ENCODE measurements at regions not wholly inside any gene's neighbourhood (a gene's known extent, or its start where the extent isn't known, plus 50 kb on each side); places are given as distances from the start of the nearest gene placed in this dataset.

DNA sequence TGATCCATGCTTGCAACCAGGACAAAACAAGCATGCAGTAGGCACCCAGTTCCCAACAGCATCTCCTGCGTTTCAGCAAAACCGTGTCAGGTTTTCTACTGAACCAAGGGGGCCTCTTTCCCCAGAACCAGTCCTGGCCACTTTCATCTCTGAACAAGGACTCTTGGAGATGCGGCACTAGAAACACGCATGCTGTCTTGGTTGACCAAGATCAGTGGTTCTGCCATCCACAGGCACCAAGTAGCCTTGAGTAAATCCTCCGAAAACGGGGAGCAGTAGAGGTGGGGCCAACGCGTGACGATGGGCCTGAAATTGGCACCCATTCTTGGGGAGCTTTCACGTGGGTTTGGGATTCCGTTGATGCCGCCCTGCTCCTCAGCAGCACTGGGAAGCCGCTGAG lies 62.5 kb upstream of the AJAP1 start:
- in situ Hi-C loops (cut with HindIII; ENCODE audit: low pct_unique_long_range_greater_than_20kb, low sequenced_read_pairs) (no loop called here), intact Hi-C loops (cut with micrococcal nuclease; ENCODE audit: unreplicated experiment) (no loop called here)
- Histone ChIP-seq H3K27ac (ENCODE audit: low read length) (no peak overlapping the region), H3K4me3 (ENCODE audit: low read depth in 2 of 2, low read length in 2 of 2) (no peak overlapping the region), H3K27me3 (ENCODE audit: control insufficient read depth, insufficient read depth, low read length) (peaks cover 7% of the 10 kb centered on the region), H3K4me1 (ENCODE audit: control insufficient read depth, insufficient read depth, low read length) (no peaks in the 10 kb centered on the region), H3K9me3 (ENCODE audit: control insufficient read depth, insufficient read depth, low read depth, low read length) (no peaks in the 10 kb centered on the region), H3K36me3 (ENCODE audit: control insufficient read depth, insufficient read depth, low read length) (no peaks in the 10 kb centered on the region)
- TF ChIP-seq CTCF (IDR thresholded peaks at IDR 0.05) (no peak), SIN3A (IDR thresholded peaks at IDR 0.05; ENCODE audit: borderline replicate concordance, insufficient read depth, low read depth, low read length) (no peak), POLR2AphosphoS5 (IDR thresholded peaks at IDR 0.05; ENCODE audit: low read depth, low read length) (no peak), TCF7L2 (IDR thresholded peaks at IDR 0.05; ENCODE audit: low read depth, low read length) (no peak)
- TF ChIP-seq, protein P1, sequence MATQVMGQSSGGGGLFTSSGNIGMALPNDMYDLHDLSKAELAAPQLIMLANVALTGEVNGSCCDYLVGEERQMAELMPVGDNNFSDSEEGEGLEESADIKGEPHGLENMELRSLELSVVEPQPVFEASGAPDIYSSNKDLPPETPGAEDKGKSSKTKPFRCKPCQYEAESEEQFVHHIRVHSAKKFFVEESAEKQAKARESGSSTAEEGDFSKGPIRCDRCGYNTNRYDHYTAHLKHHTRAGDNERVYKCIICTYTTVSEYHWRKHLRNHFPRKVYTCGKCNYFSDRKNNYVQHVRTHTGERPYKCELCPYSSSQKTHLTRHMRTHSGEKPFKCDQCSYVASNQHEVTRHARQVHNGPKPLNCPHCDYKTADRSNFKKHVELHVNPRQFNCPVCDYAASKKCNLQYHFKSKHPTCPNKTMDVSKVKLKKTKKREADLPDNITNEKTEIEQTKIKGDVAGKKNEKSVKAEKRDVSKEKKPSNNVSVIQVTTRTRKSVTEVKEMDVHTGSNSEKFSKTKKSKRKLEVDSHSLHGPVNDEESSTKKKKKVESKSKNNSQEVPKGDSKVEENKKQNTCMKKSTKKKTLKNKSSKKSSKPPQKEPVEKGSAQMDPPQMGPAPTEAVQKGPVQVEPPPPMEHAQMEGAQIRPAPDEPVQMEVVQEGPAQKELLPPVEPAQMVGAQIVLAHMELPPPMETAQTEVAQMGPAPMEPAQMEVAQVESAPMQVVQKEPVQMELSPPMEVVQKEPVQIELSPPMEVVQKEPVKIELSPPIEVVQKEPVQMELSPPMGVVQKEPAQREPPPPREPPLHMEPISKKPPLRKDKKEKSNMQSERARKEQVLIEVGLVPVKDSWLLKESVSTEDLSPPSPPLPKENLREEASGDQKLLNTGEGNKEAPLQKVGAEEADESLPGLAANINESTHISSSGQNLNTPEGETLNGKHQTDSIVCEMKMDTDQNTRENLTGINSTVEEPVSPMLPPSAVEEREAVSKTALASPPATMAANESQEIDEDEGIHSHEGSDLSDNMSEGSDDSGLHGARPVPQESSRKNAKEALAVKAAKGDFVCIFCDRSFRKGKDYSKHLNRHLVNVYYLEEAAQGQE (IDR thresholded peaks at IDR 0.05; ENCODE audit: insufficient read depth in 1 of 2, low read depth in 2 of 2, low read length in 1 of 2), result no peak
- DNase-seq (ENCODE audit: low read depth, low spot score) (no peak), ATAC-seq (no peak)
- ChIA-PET POLR2A (no interaction called here), CTCF (no interaction called here)
- no TSS peak for BruUV-seq (replicated peaks)

DNA sequence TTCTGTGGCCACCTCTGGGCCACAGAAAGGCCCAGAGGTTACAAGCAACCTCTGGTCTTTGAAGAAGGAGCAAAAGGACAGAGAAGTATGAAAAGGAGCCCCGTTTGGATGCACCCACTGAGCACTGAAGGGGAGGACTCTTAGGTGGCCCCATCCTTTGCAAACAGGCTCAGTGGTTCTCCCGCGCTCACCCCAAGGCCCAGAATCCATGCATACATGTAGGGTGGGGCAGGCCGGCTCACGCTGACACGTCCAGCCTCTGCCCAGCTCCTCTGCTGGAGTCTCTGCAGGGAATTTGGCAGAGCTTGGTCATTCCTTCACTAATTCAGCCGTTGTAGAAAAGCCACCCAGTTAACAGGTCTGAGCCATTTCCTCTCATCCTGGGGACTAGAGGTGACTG lies 61.3 kb upstream of the AJAP1 start:
- no peak overlapping the region for H3K4me3 ChIP-seq (ENCODE audit: low read depth in 2 of 2, low read length in 2 of 2)
- H3K36me3 ChIP-seq (ENCODE audit: control insufficient read depth, insufficient read depth, low read length), result no peaks in the 10 kb centered on the region
- CTCF ChIA-PET, result no interaction called here
- no peak overlapping the region for H3K27ac ChIP-seq (ENCODE audit: low read length)
- H3K4me1 ChIP-seq (ENCODE audit: control insufficient read depth, insufficient read depth, low read length), result no peaks in the 10 kb centered on the region
- no peaks in the 10 kb centered on the region for H3K9me3 ChIP-seq (ENCODE audit: control insufficient read depth, insufficient read depth, low read depth, low read length)
- POLR2A ChIA-PET, result no interaction called here
- TF ChIP-seq TCF7L2 (IDR thresholded peaks at IDR 0.05; ENCODE audit: low read depth, low read length), result no peak
- TF ChIP-seq POLR2AphosphoS5 (IDR thresholded peaks at IDR 0.05; ENCODE audit: low read depth, low read length), result no peak
- TF ChIP-seq CTCF (IDR thresholded peaks at IDR 0.05), result no peak
- TF ChIP-seq, protein P1 (IDR thresholded peaks at IDR 0.05; ENCODE audit: insufficient read depth in 1 of 2, low read depth in 2 of 2, low read length in 1 of 2), result no peak
- no peak for TF ChIP-seq SIN3A (IDR thresholded peaks at IDR 0.05; ENCODE audit: borderline replicate concordance, insufficient read depth, low read depth, low read length)
- ATAC-seq (no peak), DNase-seq (ENCODE audit: low read depth, low spot score) (no peak)
- intact Hi-C loops (cut with micrococcal nuclease; ENCODE audit: unreplicated experiment), result no loop called here
- in situ Hi-C loops (cut with HindIII; ENCODE audit: low pct_unique_long_range_greater_than_20kb, low sequenced_read_pairs), result no loop called here
- peaks cover 2% of the 10 kb centered on the region; the same call in 1 of the 2 replicates for H3K27me3 ChIP-seq (ENCODE audit: control insufficient read depth, insufficient read depth, low read length)
- no TSS peak for BruUV-seq (replicated peaks)

Data from Panc1 (cell line).